ENCODE measurements at regions not wholly inside any gene's neighbourhood (a gene's known extent, or its start where the extent isn't known, plus 50 kb on each side); places are given as distances from the start of the nearest gene placed in this dataset.

DNA sequence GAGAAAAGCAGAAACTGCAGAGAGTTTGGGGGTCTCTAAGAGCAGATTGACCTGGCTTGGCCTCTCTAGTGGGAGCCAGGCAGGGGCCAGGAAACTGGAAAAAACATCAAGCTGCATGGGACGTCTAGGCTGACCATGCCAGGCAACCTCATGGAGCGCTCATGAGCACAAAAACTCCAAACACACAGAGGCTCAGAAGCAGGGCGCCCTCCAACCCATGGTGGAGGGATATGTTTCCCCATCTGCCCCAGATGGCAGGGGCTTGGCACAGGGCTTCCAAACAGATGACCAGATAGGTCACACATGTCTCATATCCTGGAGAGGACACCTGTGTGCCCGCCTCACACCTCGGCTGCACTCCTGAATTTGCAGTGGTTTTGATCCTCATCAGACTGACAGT lies 879.0 kb downstream of the UQCRFS1 start:
- Histone ChIP-seq H3K4me1 (ENCODE audit: insufficient read depth, low read length, poor library complexity, severe bottlenecking) (no peaks in the 10 kb centered on the region), H3K4me2 (ENCODE audit: low read depth, low read length, poor library complexity, severe bottlenecking) (no peak overlapping the region), H2AFZ (ENCODE audit: low read length) (no peak overlapping the region), H3K27me3 (ENCODE audit: insufficient read depth, low read length, poor library complexity, severe bottlenecking) (no peaks in the 10 kb centered on the region), H3F3A (ENCODE audit: low read depth) (no peaks in the 10 kb centered on the region), H3K9me2 (replicated peaks; ENCODE audit: low read depth, low read length) (no peaks in the 10 kb centered on the region), H3K79me2 (ENCODE audit: insufficient read depth, low read length) (no peaks in the 10 kb centered on the region), H3K4me3 (ENCODE audit: low read length, poor library complexity, severe bottlenecking) (no peak overlapping the region), H3K36me3 (ENCODE audit: insufficient read depth, low read length) (no peaks in the 10 kb centered on the region), H4K20me1 (ENCODE audit: insufficient read depth, low read length, poor library complexity, severe bottlenecking) (no peaks in the 10 kb centered on the region), H3K9me3 (ENCODE audit: insufficient read depth, low read depth, low read length) (no peaks in the 10 kb centered on the region; the same call in 1 of the 2 replicates), H3K9ac (ENCODE audit: low read depth, low read length, poor library complexity, severe bottlenecking) (no peak overlapping the region)
- TF ChIP-seq, protein P1, sequence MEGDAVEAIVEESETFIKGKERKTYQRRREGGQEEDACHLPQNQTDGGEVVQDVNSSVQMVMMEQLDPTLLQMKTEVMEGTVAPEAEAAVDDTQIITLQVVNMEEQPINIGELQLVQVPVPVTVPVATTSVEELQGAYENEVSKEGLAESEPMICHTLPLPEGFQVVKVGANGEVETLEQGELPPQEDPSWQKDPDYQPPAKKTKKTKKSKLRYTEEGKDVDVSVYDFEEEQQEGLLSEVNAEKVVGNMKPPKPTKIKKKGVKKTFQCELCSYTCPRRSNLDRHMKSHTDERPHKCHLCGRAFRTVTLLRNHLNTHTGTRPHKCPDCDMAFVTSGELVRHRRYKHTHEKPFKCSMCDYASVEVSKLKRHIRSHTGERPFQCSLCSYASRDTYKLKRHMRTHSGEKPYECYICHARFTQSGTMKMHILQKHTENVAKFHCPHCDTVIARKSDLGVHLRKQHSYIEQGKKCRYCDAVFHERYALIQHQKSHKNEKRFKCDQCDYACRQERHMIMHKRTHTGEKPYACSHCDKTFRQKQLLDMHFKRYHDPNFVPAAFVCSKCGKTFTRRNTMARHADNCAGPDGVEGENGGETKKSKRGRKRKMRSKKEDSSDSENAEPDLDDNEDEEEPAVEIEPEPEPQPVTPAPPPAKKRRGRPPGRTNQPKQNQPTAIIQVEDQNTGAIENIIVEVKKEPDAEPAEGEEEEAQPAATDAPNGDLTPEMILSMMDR (conservative IDR thresholded peaks at IDR 0.05; ENCODE audit: low read length): no peak
- TF ChIP-seq EZH2phosphoT487 (IDR thresholded peaks at IDR 0.05; ENCODE audit: borderline replicate concordance): no peak

GRCh38 chr19:28332886-28333285 lies 880.1 kb downstream of the UQCRFS1 start:
- H3K9me3 ChIP-seq (ENCODE audit: insufficient read depth, low read depth, low read length): no peaks in the 10 kb centered on the region; the same call in 1 of the 2 replicates
- H3F3A ChIP-seq (ENCODE audit: low read depth): no peaks in the 10 kb centered on the region
- no peak overlapping the region for H3K4me2 ChIP-seq (ENCODE audit: low read depth, low read length, poor library complexity, severe bottlenecking)
- H3K36me3 ChIP-seq (ENCODE audit: insufficient read depth, low read length): no peaks in the 10 kb centered on the region
- H3K4me1 ChIP-seq (ENCODE audit: insufficient read depth, low read length, poor library complexity, severe bottlenecking): no peaks in the 10 kb centered on the region
- no peaks in the 10 kb centered on the region for H4K20me1 ChIP-seq (ENCODE audit: insufficient read depth, low read length, poor library complexity, severe bottlenecking)
- H3K79me2 ChIP-seq (ENCODE audit: insufficient read depth, low read length): no peaks in the 10 kb centered on the region
- H2AFZ ChIP-seq (ENCODE audit: low read length): no peak overlapping the region
- H3K9ac ChIP-seq (ENCODE audit: low read depth, low read length, poor library complexity, severe bottlenecking): no peak overlapping the region
- H3K9me2 ChIP-seq (replicated peaks; ENCODE audit: low read depth, low read length): no peaks in the 10 kb centered on the region
- no peak for TF ChIP-seq EZH2phosphoT487 (IDR thresholded peaks at IDR 0.05; ENCODE audit: borderline replicate concordance)
- TF ChIP-seq, protein P1 (conservative IDR thresholded peaks at IDR 0.05; ENCODE audit: low read length): no peak
- H3K27me3 ChIP-seq (ENCODE audit: insufficient read depth, low read length, poor library complexity, severe bottlenecking): no peaks in the 10 kb centered on the region
- no peak overlapping the region for H3K4me3 ChIP-seq (ENCODE audit: low read length, poor library complexity, severe bottlenecking)

GRCh38 chr19:28332351-28332750 lies 880.6 kb downstream of the UQCRFS1 start:
- H3K9ac ChIP-seq (ENCODE audit: low read depth, low read length, poor library complexity, severe bottlenecking): no peak overlapping the region
- no peaks in the 10 kb centered on the region for H3K9me3 ChIP-seq (ENCODE audit: insufficient read depth, low read depth, low read length)
- no peaks in the 10 kb centered on the region for H3F3A ChIP-seq (ENCODE audit: low read depth)
- H3K36me3 ChIP-seq (ENCODE audit: insufficient read depth, low read length): no peaks in the 10 kb centered on the region
- H3K4me2 ChIP-seq (ENCODE audit: low read depth, low read length, poor library complexity, severe bottlenecking): no peak overlapping the region
- H2AFZ ChIP-seq (ENCODE audit: low read length): no peak overlapping the region
- H3K79me2 ChIP-seq (ENCODE audit: insufficient read depth, low read length): no peaks in the 10 kb centered on the region
- H3K4me1 ChIP-seq (ENCODE audit: insufficient read depth, low read length, poor library complexity, severe bottlenecking): no peaks in the 10 kb centered on the region
- TF ChIP-seq EZH2phosphoT487 (IDR thresholded peaks at IDR 0.05; ENCODE audit: borderline replicate concordance): no peak
- TF ChIP-seq, protein P1 (conservative IDR thresholded peaks at IDR 0.05; ENCODE audit: low read length): no peak
- H3K9me2 ChIP-seq (replicated peaks; ENCODE audit: low read depth, low read length): no peaks in the 10 kb centered on the region
- no peaks in the 10 kb centered on the region for H3K27me3 ChIP-seq (ENCODE audit: insufficient read depth, low read length, poor library complexity, severe bottlenecking)
- H4K20me1 ChIP-seq (ENCODE audit: insufficient read depth, low read length, poor library complexity, severe bottlenecking): no peaks in the 10 kb centered on the region
- H3K4me3 ChIP-seq (ENCODE audit: low read length, poor library complexity, severe bottlenecking): no peak overlapping the region

All from Loucy (cell line).